ENCODE measurements at regions not wholly inside any gene's neighbourhood (a gene's known extent, or its start where the extent isn't known, plus 50 kb on each side); places are given as distances from the start of the nearest gene placed in this dataset.

DNA sequence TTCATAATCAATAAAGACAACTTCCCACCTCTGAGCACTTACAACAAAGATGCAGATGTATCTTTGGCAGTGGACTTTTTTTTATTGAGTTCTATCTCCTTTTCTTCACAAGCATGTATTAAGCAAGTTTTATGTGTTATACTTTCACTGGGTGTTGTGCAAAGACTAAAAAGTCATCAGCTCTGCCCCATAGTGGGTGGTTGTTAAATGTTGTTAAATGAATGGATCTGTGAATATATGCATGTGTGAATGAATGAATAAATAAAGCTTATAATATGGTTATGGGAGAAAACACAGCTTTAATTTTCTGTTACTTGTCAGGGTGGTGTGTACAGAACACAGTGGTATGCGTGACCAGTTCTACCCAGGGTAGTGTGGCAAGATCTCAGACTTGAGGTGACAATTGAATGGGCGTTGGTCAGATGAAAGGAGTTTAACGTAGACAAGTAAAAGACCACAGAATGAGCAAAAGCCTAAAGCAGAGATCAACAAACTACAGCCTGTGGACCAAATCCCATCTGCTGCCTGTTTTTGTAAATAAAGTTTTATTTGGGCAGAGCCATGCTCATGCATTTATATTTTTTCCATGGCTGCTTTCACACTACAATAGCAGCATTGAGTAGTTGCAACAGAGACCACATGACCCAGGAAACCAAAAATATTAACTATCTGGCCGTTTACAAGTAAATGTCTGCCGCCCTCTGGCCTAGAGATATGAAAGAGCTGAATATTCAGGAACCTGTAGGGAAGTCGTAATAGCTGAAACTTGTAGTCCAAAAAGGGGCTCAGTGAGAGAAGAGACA is 207.4 kb upstream of the EEA1 start:
- no peak for DNase-seq

- DNase-seq = no peak
These were observed 208.8 kb upstream of the EEA1 start for GRCh38 chr12:93137656-93138612.

- peak; percentile 20 for DNase-seq
These were observed 210.1 kb upstream of the EEA1 start for GRCh38 chr12:93139028-93139665.

- no peak for DNase-seq
These were observed 211.2 kb upstream of the EEA1 start for GRCh38 chr12:93140325-93140724.

GRCh38 chr12:93140801-93141200 is 211.7 kb upstream of the EEA1 start:
- DNase-seq = no peak

DNA sequence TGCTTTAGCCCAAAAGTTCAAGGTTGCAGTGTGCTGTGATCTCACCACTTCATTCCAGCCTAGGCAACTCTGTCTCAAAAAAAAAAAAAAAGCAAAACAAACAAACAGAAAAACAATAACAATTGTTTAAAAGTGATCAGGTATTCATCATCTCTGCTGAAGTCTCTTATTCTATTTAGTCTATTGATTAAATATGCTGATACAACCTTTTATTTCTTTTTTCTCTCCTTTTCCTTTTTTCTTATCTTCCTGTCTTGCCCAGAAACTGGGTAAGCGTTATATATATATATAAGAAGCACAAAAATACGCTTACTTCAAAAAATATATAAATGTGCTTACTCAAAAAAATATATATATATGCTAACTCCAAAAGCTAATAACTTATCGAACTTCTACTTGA is 213.8 kb upstream of the EEA1 start:
- DNase-seq = no peak

- DNase-seq = no peak
These were observed 215.0 kb upstream of the EEA1 start for GRCh38 chr12:93144109-93144508.

DNA sequence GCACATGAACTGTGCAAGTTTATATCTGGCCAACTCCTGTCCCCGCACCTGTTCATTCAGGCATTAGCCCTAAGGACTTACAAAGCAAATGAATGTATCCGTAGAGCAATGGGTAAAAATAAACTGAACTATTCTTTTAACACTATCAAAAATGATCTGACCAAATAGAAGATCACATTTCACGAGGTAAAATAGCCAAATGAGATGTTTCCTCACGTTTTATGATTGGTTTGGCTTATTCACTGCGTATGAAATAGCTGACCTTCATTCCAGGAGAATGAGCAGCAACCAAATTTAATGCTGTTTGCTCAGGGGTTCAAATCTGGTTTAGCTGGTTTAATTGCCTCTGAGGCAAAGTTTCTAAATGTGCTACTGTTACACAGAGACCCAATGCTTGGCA is 216.0 kb upstream of the EEA1 start:
- DNase-seq = peak; percentile 28

DNA sequence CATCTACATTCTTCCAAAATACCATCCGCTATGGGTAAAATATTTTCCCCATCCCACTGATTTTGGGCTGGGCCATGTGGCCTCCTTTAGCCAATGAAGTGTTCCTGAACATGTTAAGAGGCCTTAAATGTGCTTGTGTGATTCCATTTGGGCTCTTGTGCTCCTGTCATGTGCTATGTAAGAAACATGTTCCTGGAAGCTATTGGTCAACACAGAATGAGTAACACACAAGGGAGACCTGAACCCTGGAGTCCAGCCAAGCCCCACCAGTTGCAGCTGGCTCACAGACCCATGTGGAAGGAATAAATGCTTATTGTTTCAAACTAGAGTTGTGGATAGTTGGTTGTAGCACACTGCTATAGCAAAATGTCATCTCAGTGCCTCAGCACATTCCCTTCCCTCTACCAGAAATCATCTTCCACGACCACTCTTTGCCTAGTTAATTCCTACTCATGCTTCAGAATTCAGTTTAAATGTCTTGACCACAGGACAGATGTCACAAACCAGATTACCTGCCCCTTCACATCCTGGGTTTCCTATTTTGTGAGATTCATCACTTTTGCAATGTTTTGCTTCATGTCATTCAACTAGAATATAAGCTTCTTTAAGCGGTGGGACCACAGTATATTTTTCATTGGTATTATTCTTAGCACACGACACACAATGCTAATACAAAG is 217.3 kb upstream of the EEA1 start:
- DNase-seq = no peak

DNA sequence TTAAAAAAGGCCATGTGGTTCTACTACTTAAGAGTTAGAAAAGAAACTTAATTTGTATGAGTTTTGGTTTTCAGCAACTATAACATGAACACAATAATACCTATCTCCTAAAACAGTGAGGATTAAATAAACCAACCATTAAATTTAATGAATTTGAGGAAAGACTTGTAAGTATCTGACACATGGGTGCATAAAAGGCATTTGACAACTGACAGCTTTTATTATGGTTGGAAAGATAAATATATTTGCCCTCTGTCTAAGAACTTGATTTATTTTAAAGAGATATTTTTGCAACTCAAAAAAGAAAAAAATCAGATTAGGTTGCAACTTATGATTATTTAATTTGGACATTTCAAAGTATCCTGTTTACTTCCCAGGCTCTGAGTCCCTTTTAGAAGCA is 217.9 kb upstream of the EEA1 start:
- no peak for DNase-seq

- no peak for DNase-seq
These were observed 219.3 kb upstream of the EEA1 start for GRCh38 chr12:93148412-93148811.

DNA sequence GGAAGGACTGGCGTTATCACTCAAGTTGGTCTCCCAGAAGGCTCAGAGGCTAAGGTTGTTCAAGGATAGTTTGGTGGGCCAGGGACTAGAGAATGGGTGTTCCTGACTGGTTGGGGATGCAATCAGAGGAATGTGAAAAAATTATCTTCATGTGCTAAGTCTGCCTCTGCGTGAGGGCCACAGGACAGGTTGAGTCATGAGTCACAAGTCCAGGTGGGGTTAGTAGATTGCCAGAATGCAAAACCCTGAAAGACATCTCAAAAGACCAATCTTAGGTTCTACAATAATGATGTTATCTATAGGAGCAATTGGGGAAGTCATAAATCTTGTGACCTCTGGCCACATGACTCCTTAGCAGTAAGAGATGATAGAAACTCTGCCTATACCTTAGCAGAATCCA is 220.1 kb upstream of the EEA1 start:
- no peak for DNase-seq

GRCh38 chr12:93151079-93151762 is 222.1 kb upstream of the EEA1 start:
- DNase-seq = no peak

GRCh38 chr12:93152617-93153016 is 223.5 kb upstream of the EEA1 start:
- no peak for DNase-seq

GRCh38 chr12:93153321-93153720 is 224.2 kb upstream of the EEA1 start:
- DNase-seq = no peak

GRCh38 chr12:93154096-93154728 is 223.5 kb upstream of the NUDT4 start:
- no peak for DNase-seq

- DNase-seq = peak; percentile 33
These were observed 222.8 kb upstream of the NUDT4 start for GRCh38 chr12:93154753-93155480.

DNA sequence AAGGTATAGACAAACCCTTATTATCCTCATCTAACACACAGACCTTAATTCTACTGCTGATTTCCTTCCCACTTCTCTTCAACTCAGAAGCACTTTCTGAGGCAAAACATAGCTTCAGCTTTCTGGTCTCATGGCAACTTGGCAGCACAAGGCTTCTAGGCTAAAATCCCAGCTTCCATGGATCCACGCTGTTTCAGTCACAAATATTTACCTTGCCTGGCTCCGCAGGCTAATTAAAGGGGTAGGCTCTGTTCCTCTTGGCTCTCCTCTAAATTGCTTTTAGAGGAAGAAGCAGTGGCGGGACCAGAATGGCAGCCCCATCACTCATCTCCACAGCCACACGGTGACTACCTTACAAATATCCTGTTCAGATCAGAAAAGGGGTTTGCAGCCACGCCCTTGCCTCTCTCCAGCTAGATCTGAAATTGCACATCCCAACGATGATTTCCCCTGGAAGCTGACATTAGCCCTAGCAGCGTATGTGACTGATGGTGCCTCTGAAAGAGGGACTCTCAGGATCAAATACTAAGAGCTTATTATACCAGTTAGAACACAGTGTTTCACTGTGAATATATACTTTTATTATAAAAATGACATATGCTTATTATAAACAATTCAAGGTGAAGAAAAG is 221.5 kb upstream of the NUDT4 start:
- peak; percentile 91 for DNase-seq

- no peak for DNase-seq
These were observed 220.4 kb upstream of the NUDT4 start for GRCh38 chr12:93157279-93157678.

DNA sequence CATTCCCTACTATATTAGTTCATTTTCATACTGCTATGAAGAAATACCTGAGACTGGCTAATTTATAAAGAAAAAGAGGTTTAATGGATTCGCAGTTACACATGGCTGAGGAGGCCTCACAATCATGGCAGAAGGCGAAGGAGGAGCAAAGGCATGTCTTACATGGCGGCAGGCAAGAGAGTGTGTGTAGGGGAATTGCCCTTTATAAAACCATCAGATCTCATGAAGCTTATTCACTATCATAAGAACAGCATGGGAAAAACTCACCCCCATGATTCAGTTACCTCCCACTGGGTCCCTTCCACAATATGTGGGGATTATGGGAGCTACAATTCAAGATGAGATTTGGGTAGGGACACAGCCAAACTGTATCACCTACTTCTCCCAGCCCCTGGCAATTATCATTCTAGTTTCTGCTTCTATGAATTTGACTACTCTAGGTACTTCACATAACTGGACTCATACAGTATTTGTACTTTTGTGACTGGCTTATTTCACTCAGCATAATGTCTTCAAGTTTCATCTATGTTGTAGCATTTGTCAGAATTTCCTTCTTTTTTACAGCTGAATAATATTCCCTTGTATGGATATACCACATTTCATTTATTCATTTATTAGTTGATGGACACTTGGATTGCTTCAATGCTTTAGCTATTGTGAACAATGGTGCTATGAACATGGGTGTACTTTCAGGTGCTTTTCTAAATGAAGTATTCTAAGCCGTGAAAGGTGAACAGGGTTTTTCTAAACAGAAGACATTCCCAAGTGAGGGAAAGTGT is 219.5 kb upstream of the NUDT4 start:
- no peak for DNase-seq

All from DMS153 (cell line).